K562 (cell line): ENCODE measurements at regions not wholly inside any gene's neighbourhood (a gene's known extent, or its start where the extent isn't known, plus 50 kb on each side); places are given as distances from the start of the nearest gene placed in this dataset.

Source experiments
- BRD4 ChIP-seq: fragments of 200-600 bp; sonication (generic); IDR thresholded peaks from 2 replicates; pipeline ENCODE4 v1.6.1; 2017; ENCODE audit warnings: inconsistent platforms
- ELK1 ChIP-seq: sonication (generic); formaldehyde crosslinking; IDR thresholded peaks from 2 replicates; pipeline ENCODE4 v1.8.1; 2022; ENCODE audit warnings: missing genetic modification reagents
- FOXJ3 ChIP-seq: sonication (generic); formaldehyde crosslinking; IDR thresholded peaks from 2 replicates; pipeline ENCODE4 v1.4.0; 2020; ENCODE audit warnings: mild to moderate bottlenecking, missing genetic modification reagents
- HNRNPH1 ChIP-seq: fragments of 200-400 bp; formaldehyde crosslinking; optimal IDR thresholded peaks from 2 replicates; pipeline ENCODE3; 2017; ENCODE audit warnings: low read depth, mild to moderate bottlenecking, low read length, moderate library complexity
- KAT2B ChIP-seq: IDR thresholded peaks from one replicate; pipeline ENCODE4 v1.6.1; 2012; ENCODE audit warnings: low read depth, mild to moderate bottlenecking, control low read depth, inconsistent platforms, low read length, moderate library complexity
- MXD1 ChIP-seq: fragments of 250-450 bp; sonication (Bioruptor Pico); IDR thresholded peaks from 2 replicates; pipeline ENCODE4 v1.8.0; 2021; ENCODE audit warnings: borderline replicate concordance, mild to moderate bottlenecking, moderate library complexity; ENCODE audit not compliant: poor library complexity, severe bottlenecking
- MYC ChIP-seq, 2 experiments: fragments of 250-450 bp in 1 of 2; sonication (Bioruptor Pico) in 1 of 2; IDR thresholded peaks; 2 replicates each; pipeline versions ENCODE4 v1.5.1 to v1.6.1; 2012 to 2021; ENCODE audit warnings: low read depth in 2 of 2, borderline replicate concordance in 1 of 2, improper control_type of control experiment in 1 of 2, low read length in 1 of 2, mild to moderate bottlenecking in 1 of 2, moderate library complexity in 1 of 2
- NCOA4 ChIP-seq: fragments of 450-650 bp; IDR thresholded peaks from 2 replicates; pipeline ENCODE4 v1.6.1; 2018; ENCODE audit warnings: mild to moderate bottlenecking; ENCODE audit not compliant: partially characterized antibody
- PCBP1 ChIP-seq: fragments of 200-400 bp; formaldehyde crosslinking; IDR thresholded peaks from 2 replicates; pipeline ENCODE4 v1.6.1; 2018; ENCODE audit warnings: mild to moderate bottlenecking, low read depth, low read length; ENCODE audit not compliant: poor library complexity, severe bottlenecking
- PHF20 ChIP-seq: fragments of 450-650 bp; IDR thresholded peaks from 2 replicates; pipeline ENCODE4 v1.6.1; 2018; ENCODE audit not compliant: partially characterized antibody
- RBM39 ChIP-seq: fragments of 200-400 bp; formaldehyde crosslinking; optimal IDR thresholded peaks from 2 replicates; pipeline ENCODE3; 2018; ENCODE audit warnings: low read depth, low read length
- SMARCA5 ChIP-seq: fragments of 450-650 bp; IDR thresholded peaks from 2 replicates; pipeline ENCODE4 v1.6.1; 2016
- ZBTB2 ChIP-seq: fragments of 450-650 bp; IDR thresholded peaks from 2 replicates; pipeline ENCODE4 v1.6.1; 2016; ENCODE audit warnings: antibody characterized with exemption
- ZBTB49 ChIP-seq: sonication (generic); formaldehyde crosslinking; IDR thresholded peaks from 2 replicates; pipeline ENCODE4 v1.8.0; 2022; ENCODE audit warnings: missing genetic modification reagents, mild to moderate bottlenecking, borderline replicate concordance
- ZBTB9 ChIP-seq: fragments of 450-650 bp; formaldehyde crosslinking; IDR thresholded peaks from 2 replicates; pipeline ENCODE4 v1.4.0; 2020; ENCODE audit warnings: mild to moderate bottlenecking, moderate library complexity
- ZFP1 ChIP-seq: fragments of 450-650 bp; formaldehyde crosslinking; IDR thresholded peaks from 2 replicates; pipeline ENCODE4 v1.4.0; 2020; ENCODE audit warnings: mild to moderate bottlenecking, mixed read lengths
- ZFP36 ChIP-seq: fragments of 150-350 bp; IDR thresholded peaks from 2 replicates; pipeline ENCODE4 v1.6.1; 2018; ENCODE audit warnings: low read length, low read depth; ENCODE audit not compliant: partially characterized antibody
- ZNF212 ChIP-seq: fragments of 450-650 bp; formaldehyde crosslinking; IDR thresholded peaks from 2 replicates; pipeline ENCODE4 v1.4.0; 2020; ENCODE audit warnings: mild to moderate bottlenecking
- ZNF41 ChIP-seq: fragments of 250-450 bp; sonication (Bioruptor Pico); conservative IDR thresholded peaks from 2 replicates; pipeline ENCODE4 v1.4.0; 2020; ENCODE audit warnings: mild to moderate bottlenecking
- ZNF589 ChIP-seq: fragments of 200-800 bp; sonication (Bioruptor generic); IDR thresholded peaks from 2 replicates; pipeline ENCODE4 v1.6.1; 2016; ENCODE audit warnings: low read depth, missing genetic modification characterization, missing compliant biosample characterization
- ZNF707 ChIP-seq: fragments of 250-450 bp; sonication (Bioruptor Pico); conservative IDR thresholded peaks from 2 replicates; pipeline ENCODE4 v1.8.0; 2022; ENCODE audit warnings: inconsistent platforms, mild to moderate bottlenecking, moderate library complexity
- ZNF75A ChIP-seq: fragments of 450-650 bp; formaldehyde crosslinking; IDR thresholded peaks from 2 replicates; pipeline ENCODE4 v1.4.0; 2020; ENCODE audit warnings: mild to moderate bottlenecking

- TF ChIP-seq ZFP36, result peak; percentile 71
- TF ChIP-seq NCOA4, result no peak
- no peak for TF ChIP-seq RBM39
- no peak for TF ChIP-seq MXD1 (CRISPR knock-in tag)
- peak; percentile 65; the same call in 1 of the 2 replicates for TF ChIP-seq ZNF707 (CRISPR knock-in tag)
- TF ChIP-seq MYC (IDR thresholded peaks at IDR 0.05; ENCODE audit: low read depth, low read length), result no peak
- no peak for TF ChIP-seq MYC (CRISPR knock-in tag; IDR thresholded peaks at IDR 0.05; ENCODE audit: borderline replicate concordance, low read depth)
- no peak for TF ChIP-seq ZNF212
- no peak for TF ChIP-seq HNRNPH1
- no peak for TF ChIP-seq ELK1 (CRISPR knock-in tag)
- no peak for TF ChIP-seq ZNF589 (CRISPR knock-in tag)
- TF ChIP-seq PCBP1, result no peak
- no peak for TF ChIP-seq BRD4
- no peak for TF ChIP-seq KAT2B
- TF ChIP-seq ZBTB49 (CRISPR knock-in tag), result 0 out of 2 replicates have a peak, but pooled peaks have one; percentile 84
- TF ChIP-seq ZBTB9, result no peak
- TF ChIP-seq SMARCA5, result peak; percentile 89
- TF ChIP-seq ZFP1 (CRISPR knock-in tag), result no peak
- TF ChIP-seq PHF20, result no peak
- TF ChIP-seq FOXJ3, result 0 out of 2 replicates have a peak, but pooled peaks have one; percentile 33
- no peak for TF ChIP-seq ZBTB2
- no peak for TF ChIP-seq ZNF75A
- 0 out of 2 replicates have a peak, but pooled peaks have one; percentile 48 for TF ChIP-seq ZNF41 (CRISPR knock-in tag)
Observed at GRCh38 chr22:20641919-20642579, 131.9 kb upstream of the SERPIND1 start (continued).
